WTC11 (cell line): ENCODE measurements at regions not wholly inside any gene's neighbourhood (a gene's known extent, or its start where the extent isn't known, plus 50 kb on each side); places are given as distances from the start of the nearest gene placed in this dataset.

ENCODE experiments used
- ATAC-seq: fragments of 200-7000 bp; cut with Tn5 transposase; 2 replicates; pipeline ENCODE4 v1.10.0; 2021; ENCODE audit warnings: mild to moderate bottlenecking, moderate library complexity
- CTCF ChIA-PET: fragments of 300-600 bp; sonication (Branson Sonifier 250); formaldehyde crosslinking; loops from one replicate; lab custom pipeline; 2021; ENCODE audit warnings: antibody characterized with exemption; lab: Charles Lee
- POLR2A ChIA-PET: fragments of 350-600 bp; sonication (Branson Sonifier 250); formaldehyde crosslinking; loops from one replicate; lab custom pipeline; 2021; ENCODE audit warnings: antibody characterized with exemption; lab: Charles Lee
- DNase-seq: peaks from one replicate; pipeline ENCODE4 v3.0.0; 2021; ENCODE audit warnings: low spot score
- H3K27ac Mint-ChIP-seq: 2 replicates; pipeline ENCODE4 v1.8.0; 2021; ENCODE audit warnings: mixed read lengths
- H3K27me3 Mint-ChIP-seq: 2 replicates; pipeline ENCODE4 v1.8.0; 2021; ENCODE audit warnings: low read depth, mild to moderate bottlenecking, moderate library complexity, mixed read lengths
- H3K36me3 Mint-ChIP-seq: 2 replicates; pipeline ENCODE4 v1.8.0; 2021; ENCODE audit warnings: mixed read lengths
- H3K4me1 Mint-ChIP-seq: 2 replicates; pipeline ENCODE4 v1.8.0; 2022; ENCODE audit warnings: mixed read lengths
- H3K4me3 Mint-ChIP-seq: 2 replicates; pipeline ENCODE4 v1.8.0; 2021; ENCODE audit warnings: mild to moderate bottlenecking, moderate library complexity, mixed read lengths
- H3K9me3 Mint-ChIP-seq: 2 replicates; pipeline ENCODE4 v1.8.0; 2021; ENCODE audit warnings: mixed read lengths
- ATF1 ChIP-seq: sonication (generic); formaldehyde crosslinking; IDR thresholded peaks from 2 replicates; pipeline ENCODE4 v1.8.1; 2023; ENCODE audit warnings: mild to moderate bottlenecking, moderate library complexity, missing genetic modification reagents
- CBFB ChIP-seq: sonication (generic); formaldehyde crosslinking; IDR thresholded peaks from 2 replicates; pipeline ENCODE4 v1.8.1; 2022; ENCODE audit warnings: mild to moderate bottlenecking, low read depth, missing genetic modification reagents
- ELF4 ChIP-seq: sonication (generic); formaldehyde crosslinking; IDR thresholded peaks from 2 replicates; pipeline ENCODE4 v1.8.1; 2022; ENCODE audit warnings: low read depth, mild to moderate bottlenecking, moderate library complexity, missing genetic modification reagents
- EMX1 ChIP-seq: fragments of 250-450 bp; sonication (Bioruptor Pico); IDR thresholded peaks from 2 replicates; pipeline ENCODE4 v1.8.0; 2021; ENCODE audit warnings: mild to moderate bottlenecking
- ESRRA ChIP-seq: sonication (generic); formaldehyde crosslinking; IDR thresholded peaks from 2 replicates; pipeline ENCODE4 v1.8.1; 2022; ENCODE audit warnings: mild to moderate bottlenecking, missing genetic modification reagents, borderline replicate concordance
- ETV6 ChIP-seq: sonication (generic); formaldehyde crosslinking; IDR thresholded peaks from 2 replicates; pipeline ENCODE4 v1.8.1; 2022; ENCODE audit warnings: mild to moderate bottlenecking, missing genetic modification reagents
- FOXJ3 ChIP-seq: sonication (generic); formaldehyde crosslinking; IDR thresholded peaks from 2 replicates; pipeline ENCODE4 v1.9.0; 2021; ENCODE audit warnings: missing genetic modification reagents, mild to moderate bottlenecking, borderline replicate concordance
- FOXK1 ChIP-seq: sonication (generic); formaldehyde crosslinking; IDR thresholded peaks from 2 replicates; pipeline ENCODE4 v1.8.0; 2022; ENCODE audit warnings: mild to moderate bottlenecking, moderate library complexity, missing genetic modification reagents
- FOXP1 ChIP-seq: sonication (generic); formaldehyde crosslinking; IDR thresholded peaks from 2 replicates; pipeline ENCODE4 v1.8.0; 2022; ENCODE audit warnings: missing genetic modification reagents, mild to moderate bottlenecking, moderate library complexity, borderline replicate concordance
- JUN ChIP-seq: sonication (generic); formaldehyde crosslinking; IDR thresholded peaks from 2 replicates; pipeline ENCODE4 v1.8.0; 2023; ENCODE audit warnings: mild to moderate bottlenecking, missing genetic modification reagents
- PRRX2 ChIP-seq: fragments of 250-450 bp; sonication (Bioruptor Pico); IDR thresholded peaks from 2 replicates; pipeline ENCODE4 v1.8.0; 2021; ENCODE audit warnings: mild to moderate bottlenecking
- SMAD3 ChIP-seq: sonication (generic); formaldehyde crosslinking; IDR thresholded peaks from 2 replicates; pipeline ENCODE4 v1.8.0; 2022; ENCODE audit warnings: missing genetic modification reagents, mild to moderate bottlenecking, borderline replicate concordance
- TP53 ChIP-seq: sonication (generic); formaldehyde crosslinking; IDR thresholded peaks from 2 replicates; pipeline ENCODE4 v1.8.1; 2023; ENCODE audit warnings: mild to moderate bottlenecking, missing genetic modification reagents
- ZNF416 ChIP-seq: fragments of 250-450 bp; sonication (Bioruptor Pico); IDR thresholded peaks from 2 replicates; pipeline ENCODE4 v1.9.0; 2021; ENCODE audit warnings: mild to moderate bottlenecking, inconsistent platforms
- ZNF423 ChIP-seq: fragments of 250-450 bp; sonication (Bioruptor Pico); IDR thresholded peaks from 2 replicates; pipeline ENCODE4 v2.1.2; 2022; ENCODE audit warnings: mild to moderate bottlenecking, moderate library complexity
- TF ChIP-seq, protein P1 (sequence below): sonication (generic); formaldehyde crosslinking; IDR thresholded peaks from 2 replicates; pipeline ENCODE4 v1.8.0; 2023; ENCODE audit warnings: mild to moderate bottlenecking, missing genetic modification reagents
- TF ChIP-seq, protein P2 (sequence below): sonication (generic); formaldehyde crosslinking; IDR thresholded peaks from 2 replicates; pipeline ENCODE4 v1.8.1; 2023; ENCODE audit warnings: mild to moderate bottlenecking, missing genetic modification reagents
- TF ChIP-seq, protein P3 (sequence below): sonication (generic); formaldehyde crosslinking; conservative IDR thresholded peaks from 2 replicates; pipeline ENCODE4 v1.8.1; 2023; ENCODE audit warnings: mild to moderate bottlenecking, low read depth, missing genetic modification reagents, moderate library complexity
- TF ChIP-seq, protein P4 (sequence below): sonication (generic); formaldehyde crosslinking; IDR thresholded peaks from 2 replicates; pipeline ENCODE4 v1.8.1; 2022; ENCODE audit warnings: mild to moderate bottlenecking, moderate library complexity, missing genetic modification reagents
- TF ChIP-seq, protein P5 (sequence below): fragments of 250-450 bp; sonication (Bioruptor Pico); IDR thresholded peaks from 2 replicates; pipeline ENCODE4 v1.8.0; 2021; ENCODE audit warnings: mild to moderate bottlenecking

DNA sequence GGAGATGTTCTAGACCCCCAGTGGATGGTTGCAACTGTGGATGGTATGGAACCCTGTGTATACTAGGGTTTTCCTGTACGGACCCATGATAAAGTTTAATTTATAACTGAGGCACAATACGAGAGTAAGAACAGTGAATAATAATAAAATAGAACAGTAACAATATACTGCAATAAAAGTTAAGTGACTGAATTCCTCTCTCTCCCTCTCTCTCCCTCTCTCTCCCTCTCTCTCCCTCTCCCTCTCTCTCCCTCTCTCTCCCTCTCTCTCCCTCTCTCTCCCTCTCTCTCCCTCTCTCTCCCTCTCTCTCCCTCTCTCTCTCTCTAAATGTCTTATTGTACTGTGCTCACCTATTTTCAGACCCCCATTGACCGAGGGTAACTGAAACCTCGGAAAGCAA, 291.0 kb downstream of the IRF8 start (continued):
- no peak for TF ChIP-seq FOXK1 (CRISPR knock-in tag)
- TF ChIP-seq JUN = no peak
- TF ChIP-seq ZNF416 (CRISPR knock-in tag) = no peak

DNA sequence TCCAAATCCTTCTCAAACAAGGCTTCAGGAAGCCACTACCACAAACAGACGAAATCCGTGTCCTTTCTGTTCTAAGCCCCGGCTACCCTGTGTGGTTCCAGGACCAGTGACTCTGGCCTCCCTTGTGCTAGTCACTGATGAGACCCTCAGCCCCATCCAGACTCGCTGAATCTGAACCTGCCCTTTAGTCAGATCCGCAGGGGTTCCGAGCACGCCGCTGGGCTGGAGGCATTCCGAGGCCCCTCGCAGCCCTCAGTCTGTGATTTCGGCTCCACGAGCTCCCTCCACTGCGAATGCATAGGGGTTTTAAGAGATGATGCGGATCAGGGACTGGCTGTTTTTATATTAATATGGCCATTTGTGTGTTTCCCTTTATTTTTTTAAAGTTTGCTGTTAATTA, 292.7 kb downstream of the IRF8 start:
- DNase-seq (peak; percentile 35), ATAC-seq (peak; percentile 27)
- Mint-ChIP-seq H3K27ac (no peak overlapping the region), H3K4me3 (no peak overlapping the region), H3K27me3 (peaks cover 2% of the 10 kb centered on the region; the same call in 1 of the 2 replicates), H3K9me3 (no peaks in the 10 kb centered on the region), H3K36me3 (no peaks in the 10 kb centered on the region), H3K4me1 (peaks cover 24% of the 10 kb centered on the region)
- ChIA-PET CTCF (interaction anchor here (0.8 to 1.2 kb wide), 4 partner anchors 119 to 372 kb away, joined by 3 read pairs; no protein-coding TSS in a partner anchor), POLR2A (no interaction called here)
- no peak for TF ChIP-seq ESRRA (CRISPR knock-in tag)
- TF ChIP-seq, protein P1, sequence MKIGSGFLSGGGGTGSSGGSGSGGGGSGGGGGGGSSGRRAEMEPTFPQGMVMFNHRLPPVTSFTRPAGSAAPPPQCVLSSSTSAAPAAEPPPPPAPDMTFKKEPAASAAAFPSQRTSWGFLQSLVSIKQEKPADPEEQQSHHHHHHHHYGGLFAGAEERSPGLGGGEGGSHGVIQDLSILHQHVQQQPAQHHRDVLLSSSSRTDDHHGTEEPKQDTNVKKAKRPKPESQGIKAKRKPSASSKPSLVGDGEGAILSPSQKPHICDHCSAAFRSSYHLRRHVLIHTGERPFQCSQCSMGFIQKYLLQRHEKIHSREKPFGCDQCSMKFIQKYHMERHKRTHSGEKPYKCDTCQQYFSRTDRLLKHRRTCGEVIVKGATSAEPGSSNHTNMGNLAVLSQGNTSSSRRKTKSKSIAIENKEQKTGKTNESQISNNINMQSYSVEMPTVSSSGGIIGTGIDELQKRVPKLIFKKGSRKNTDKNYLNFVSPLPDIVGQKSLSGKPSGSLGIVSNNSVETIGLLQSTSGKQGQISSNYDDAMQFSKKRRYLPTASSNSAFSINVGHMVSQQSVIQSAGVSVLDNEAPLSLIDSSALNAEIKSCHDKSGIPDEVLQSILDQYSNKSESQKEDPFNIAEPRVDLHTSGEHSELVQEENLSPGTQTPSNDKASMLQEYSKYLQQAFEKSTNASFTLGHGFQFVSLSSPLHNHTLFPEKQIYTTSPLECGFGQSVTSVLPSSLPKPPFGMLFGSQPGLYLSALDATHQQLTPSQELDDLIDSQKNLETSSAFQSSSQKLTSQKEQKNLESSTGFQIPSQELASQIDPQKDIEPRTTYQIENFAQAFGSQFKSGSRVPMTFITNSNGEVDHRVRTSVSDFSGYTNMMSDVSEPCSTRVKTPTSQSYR = no peak
- TF ChIP-seq CBFB = no peak
- TF ChIP-seq, protein P2, sequence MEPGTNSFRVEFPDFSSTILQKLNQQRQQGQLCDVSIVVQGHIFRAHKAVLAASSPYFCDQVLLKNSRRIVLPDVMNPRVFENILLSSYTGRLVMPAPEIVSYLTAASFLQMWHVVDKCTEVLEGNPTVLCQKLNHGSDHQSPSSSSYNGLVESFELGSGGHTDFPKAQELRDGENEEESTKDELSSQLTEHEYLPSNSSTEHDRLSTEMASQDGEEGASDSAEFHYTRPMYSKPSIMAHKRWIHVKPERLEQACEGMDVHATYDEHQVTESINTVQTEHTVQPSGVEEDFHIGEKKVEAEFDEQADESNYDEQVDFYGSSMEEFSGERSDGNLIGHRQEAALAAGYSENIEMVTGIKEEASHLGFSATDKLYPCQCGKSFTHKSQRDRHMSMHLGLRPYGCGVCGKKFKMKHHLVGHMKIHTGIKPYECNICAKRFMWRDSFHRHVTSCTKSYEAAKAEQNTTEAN (CRISPR knock-in tag) = no peak
- TF ChIP-seq EMX1 = no peak
- TF ChIP-seq FOXJ3 (CRISPR knock-in tag) = no peak
- TF ChIP-seq, protein P3, sequence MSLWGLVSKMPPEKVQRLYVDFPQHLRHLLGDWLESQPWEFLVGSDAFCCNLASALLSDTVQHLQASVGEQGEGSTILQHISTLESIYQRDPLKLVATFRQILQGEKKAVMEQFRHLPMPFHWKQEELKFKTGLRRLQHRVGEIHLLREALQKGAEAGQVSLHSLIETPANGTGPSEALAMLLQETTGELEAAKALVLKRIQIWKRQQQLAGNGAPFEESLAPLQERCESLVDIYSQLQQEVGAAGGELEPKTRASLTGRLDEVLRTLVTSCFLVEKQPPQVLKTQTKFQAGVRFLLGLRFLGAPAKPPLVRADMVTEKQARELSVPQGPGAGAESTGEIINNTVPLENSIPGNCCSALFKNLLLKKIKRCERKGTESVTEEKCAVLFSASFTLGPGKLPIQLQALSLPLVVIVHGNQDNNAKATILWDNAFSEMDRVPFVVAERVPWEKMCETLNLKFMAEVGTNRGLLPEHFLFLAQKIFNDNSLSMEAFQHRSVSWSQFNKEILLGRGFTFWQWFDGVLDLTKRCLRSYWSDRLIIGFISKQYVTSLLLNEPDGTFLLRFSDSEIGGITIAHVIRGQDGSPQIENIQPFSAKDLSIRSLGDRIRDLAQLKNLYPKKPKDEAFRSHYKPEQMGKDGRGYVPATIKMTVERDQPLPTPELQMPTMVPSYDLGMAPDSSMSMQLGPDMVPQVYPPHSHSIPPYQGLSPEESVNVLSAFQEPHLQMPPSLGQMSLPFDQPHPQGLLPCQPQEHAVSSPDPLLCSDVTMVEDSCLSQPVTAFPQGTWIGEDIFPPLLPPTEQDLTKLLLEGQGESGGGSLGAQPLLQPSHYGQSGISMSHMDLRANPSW (CRISPR knock-in tag) = no peak
- TF ChIP-seq, protein P4, sequence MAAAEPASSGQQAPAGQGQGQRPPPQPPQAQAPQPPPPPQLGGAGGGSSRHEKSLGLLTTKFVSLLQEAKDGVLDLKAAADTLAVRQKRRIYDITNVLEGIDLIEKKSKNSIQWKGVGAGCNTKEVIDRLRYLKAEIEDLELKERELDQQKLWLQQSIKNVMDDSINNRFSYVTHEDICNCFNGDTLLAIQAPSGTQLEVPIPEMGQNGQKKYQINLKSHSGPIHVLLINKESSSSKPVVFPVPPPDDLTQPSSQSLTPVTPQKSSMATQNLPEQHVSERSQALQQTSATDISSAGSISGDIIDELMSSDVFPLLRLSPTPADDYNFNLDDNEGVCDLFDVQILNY = no peak
- no peak for TF ChIP-seq ELF4 (CRISPR knock-in tag)
- no peak for TF ChIP-seq ETV6 (CRISPR knock-in tag)
- TF ChIP-seq FOXP1 (CRISPR knock-in tag) = no peak
- TF ChIP-seq, protein P5, sequence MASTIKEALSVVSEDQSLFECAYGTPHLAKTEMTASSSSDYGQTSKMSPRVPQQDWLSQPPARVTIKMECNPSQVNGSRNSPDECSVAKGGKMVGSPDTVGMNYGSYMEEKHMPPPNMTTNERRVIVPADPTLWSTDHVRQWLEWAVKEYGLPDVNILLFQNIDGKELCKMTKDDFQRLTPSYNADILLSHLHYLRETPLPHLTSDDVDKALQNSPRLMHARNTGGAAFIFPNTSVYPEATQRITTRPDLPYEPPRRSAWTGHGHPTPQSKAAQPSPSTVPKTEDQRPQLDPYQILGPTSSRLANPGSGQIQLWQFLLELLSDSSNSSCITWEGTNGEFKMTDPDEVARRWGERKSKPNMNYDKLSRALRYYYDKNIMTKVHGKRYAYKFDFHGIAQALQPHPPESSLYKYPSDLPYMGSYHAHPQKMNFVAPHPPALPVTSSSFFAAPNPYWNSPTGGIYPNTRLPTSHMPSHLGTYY = no peak
- TF ChIP-seq ZNF423 (CRISPR knock-in tag) = no peak
- no peak for TF ChIP-seq ATF1 (CRISPR knock-in tag)
- no peak for TF ChIP-seq PRRX2 (CRISPR knock-in tag)
- no peak for TF ChIP-seq SMAD3 (CRISPR knock-in tag)
- TF ChIP-seq TP53 (CRISPR knock-in tag) = no peak
